ENCODE measurements at regions not wholly inside any gene's neighbourhood (a gene's known extent, or its start where the extent isn't known, plus 50 kb on each side); places are given as distances from the start of the nearest gene placed in this dataset.

DNA sequence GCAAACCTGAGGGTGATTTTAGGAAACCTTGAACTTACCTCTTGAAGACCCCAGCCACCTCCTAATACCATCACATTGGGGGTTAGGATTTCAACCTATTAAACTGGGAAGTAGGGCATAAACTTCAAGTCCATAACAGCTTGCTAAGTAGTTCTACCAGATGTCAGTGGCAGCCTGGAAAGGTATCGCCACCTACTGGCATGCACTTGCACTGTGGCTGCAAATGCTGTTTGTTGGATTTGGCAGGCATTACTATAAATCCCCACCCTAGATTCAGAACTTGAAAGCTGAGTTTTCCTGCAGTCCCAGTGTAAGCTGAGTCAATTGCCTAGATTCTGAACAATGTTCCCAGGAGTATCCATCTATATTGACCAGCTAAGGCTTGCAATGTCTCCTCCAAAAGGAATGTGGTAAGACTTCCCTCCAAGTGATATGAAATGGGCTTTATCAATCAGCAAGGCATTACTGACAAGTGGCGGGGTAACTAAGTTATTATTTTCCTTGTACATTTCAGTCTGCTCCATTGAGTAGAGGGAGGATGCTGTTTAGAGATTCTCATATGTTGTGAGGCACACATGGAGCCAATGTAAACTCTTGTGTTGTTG is 474.5 kb downstream of the PTPRC start:
- no peak for DNase-seq

DNA sequence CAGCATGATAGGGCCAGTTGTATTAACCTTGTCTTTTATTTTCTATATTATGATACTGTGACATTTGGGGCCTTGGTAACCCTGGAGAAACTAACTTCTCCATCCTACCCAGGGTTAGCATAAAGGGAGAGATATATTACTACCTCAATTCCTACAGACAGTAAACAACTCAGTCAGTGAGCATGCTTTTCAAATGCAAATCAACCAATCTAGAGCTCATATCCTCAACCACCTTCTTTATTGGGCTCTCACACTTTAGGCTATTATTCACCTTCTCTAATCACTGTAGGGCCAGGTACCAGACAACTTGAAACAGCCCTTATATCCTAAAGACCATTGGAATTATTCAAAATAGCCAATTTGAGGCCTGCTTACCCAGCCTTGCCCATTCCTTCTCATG is 477.6 kb downstream of the PTPRC start:
- DNase-seq: no peak

DNA sequence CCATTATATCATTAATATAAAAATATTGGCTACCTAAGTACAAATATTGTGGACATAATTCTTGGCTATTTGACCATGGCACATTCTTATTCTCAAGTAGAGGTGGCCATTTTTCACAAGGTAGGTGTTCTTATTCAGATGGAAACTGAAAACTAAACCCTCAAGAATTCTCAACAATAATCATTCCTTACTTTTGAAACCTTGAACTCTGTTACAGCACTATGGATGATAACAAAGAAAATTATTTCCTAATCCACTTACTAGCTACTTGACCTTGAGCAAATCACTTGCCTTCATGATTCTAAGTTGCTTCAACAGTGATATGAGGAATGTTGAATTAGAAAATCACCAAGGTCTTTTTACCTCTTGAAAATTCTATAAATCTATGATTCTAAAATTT is 482.2 kb downstream of the PTPRC start:
- DNase-seq: no peak

DNA sequence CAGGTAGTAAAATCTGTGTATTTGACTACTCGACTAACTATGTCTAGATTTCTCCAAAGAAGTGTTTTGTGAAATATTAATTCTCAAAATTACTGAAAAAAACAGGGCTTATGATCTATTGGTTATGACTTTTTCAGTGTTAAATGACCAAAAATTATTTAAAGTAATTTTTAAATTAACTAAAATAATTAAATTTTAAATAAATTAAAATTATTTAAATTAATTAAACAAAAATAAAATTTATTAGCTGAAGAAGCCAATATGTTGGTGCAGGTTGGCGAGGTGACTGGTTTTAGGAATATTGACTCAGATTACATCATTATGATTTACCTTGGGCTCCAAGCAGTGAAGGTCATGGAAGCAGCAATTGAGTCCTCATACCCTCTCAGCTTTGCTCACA is 483.2 kb downstream of the PTPRC start:
- DNase-seq: no peak

DNA sequence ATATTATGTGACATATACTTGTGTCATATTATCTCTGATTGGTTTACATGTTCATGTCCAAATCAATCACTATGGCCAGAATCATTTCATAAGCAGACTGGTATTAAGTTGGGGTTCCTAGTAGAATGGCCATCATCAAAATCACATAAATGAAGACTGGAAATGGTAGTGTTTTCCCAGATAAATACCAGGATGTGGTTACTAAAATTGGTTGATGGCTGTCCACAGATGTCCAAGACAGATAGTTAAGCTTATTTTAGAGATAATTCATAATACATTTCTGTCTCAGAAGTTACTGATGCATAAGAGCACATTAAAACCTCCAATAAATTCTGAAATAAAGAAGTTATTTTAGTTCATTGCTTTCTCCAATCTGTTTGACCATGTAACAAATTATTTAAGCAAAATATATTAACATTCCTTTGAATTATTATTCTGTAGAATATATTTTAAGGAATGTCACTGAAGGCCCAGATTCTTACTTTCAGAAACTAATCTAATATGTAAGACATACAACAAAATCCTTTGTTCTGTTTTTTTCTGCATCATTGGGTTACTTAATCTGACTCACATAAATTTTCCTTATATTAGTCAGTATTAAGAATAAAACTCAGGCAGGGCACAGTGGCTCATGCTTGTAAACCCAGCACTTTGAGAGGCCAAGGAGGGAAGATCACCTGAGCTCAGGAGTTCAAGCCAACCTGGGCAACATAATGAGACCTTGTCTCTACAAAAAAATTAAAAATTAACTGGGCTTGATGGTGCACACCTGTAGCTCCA is 483.9 kb downstream of the PTPRC start:
- no peak for DNase-seq

DNA sequence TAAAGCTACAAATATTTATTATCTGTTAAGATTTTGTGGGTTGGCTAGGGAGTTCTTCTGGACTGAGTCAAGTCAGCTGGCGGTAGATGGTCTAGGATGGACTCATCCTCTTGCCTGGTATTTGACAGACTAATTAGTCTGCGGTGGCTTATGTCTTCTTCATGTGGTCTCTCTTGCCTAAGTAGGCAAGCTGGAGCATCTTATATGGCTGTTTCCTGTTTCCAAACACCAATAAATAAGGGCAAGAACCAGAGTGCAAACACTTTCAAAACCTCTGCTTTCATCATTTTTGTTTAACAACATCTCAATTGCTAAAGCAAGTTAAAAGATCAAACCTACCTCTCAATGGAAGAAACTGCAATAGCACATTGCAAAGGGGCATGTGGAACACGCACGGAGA is 484.8 kb downstream of the PTPRC start:
- DNase-seq: no peak

DNA sequence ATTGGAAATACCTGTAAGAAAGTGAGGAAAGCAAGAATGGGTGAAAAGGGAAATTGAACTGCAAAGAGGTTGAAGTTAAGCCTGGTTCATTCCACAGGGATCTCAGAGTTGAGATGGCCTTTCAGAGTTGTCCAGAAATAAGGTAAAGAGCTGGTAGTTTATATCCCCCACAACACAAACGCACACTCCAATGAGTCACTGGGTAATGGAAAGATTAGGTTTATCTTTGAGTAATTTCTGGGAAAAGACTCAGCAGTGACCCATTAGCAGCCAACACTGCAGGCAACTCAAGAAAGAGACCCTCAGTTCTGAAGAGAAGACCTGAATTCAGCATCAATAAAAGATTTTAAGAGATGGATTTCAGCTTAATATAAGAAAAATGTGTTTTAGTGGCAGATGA is 485.5 kb downstream of the PTPRC start:
- DNase-seq: no peak

DNA sequence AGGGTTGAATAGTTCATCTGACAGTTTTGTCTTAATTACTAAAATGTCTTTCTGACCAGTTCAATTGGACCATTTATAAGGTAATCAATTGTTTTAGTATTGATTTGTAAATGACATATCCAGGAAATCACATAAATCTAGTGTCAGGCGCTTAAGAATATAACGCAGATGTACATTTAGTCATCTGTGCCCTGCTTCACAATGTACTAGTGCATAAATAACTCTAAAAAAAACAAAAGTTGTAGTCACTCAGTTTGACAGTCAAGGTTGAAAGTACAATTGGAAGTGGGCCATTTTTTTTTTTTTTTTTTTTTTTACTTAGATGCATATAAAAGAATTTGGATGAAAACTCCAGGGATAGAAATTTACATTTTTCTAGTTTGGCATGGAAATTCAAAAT is 490.4 kb downstream of the PTPRC start:
- no peak for DNase-seq

DNA sequence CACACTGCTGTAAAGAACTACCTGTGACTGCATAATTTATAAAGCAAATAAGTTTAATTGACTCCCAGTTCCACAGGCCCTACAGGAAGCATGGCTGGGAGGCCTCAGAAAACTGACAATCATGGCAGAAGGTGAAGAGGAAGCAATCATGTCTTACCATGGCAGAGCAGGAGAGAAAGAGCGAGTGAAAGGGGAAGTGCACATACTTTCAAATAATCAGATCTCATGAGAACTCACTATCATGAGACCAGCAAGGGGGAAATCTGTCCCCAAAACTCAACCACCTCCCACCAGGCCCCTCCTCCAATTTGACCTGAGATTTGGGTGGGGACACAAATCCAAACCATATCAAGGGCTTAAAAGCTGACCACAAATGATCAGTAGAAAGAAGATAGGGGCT is 493.2 kb downstream of the PTPRC start:
- no peak for DNase-seq

DNA sequence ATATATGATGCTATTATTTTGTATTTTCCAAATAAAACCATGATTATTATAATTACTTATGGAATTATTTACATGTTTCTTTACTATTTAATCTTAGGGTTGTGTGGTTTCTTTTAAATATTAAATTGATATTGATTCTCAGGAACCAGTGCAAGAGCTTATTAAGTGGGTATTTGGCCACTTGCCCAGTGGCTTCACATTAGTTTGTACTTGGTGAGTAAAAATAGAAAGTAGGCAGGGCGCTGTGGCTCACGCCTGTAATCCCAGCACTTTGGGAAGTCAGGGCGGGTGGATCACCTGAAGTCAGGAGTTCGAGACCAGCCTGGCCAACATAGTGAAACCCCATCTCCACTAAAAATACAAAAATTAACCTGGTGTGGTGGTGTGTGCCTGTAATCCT is 497.1 kb downstream of the PTPRC start:
- no peak for DNase-seq

DNA sequence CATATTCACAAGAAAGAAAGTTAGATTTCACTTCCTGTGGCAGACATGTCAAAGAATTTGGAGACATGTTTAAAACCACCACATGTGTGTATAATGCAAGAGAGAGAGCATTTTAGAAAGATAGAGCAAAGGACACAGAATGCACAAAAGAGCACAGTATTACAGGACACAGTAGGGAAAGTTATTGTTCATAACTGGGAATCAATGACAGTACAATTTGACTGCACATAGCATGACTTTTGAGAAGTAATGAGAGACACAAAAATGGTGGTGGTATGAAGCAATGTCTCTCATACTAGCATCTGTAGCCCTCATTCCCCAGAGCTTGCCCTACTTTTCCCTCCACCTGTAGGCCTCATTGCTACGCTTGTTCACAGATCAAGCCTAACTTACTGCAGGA is 499.2 kb downstream of the PTPRC start:
- DNase-seq: no peak

DNA sequence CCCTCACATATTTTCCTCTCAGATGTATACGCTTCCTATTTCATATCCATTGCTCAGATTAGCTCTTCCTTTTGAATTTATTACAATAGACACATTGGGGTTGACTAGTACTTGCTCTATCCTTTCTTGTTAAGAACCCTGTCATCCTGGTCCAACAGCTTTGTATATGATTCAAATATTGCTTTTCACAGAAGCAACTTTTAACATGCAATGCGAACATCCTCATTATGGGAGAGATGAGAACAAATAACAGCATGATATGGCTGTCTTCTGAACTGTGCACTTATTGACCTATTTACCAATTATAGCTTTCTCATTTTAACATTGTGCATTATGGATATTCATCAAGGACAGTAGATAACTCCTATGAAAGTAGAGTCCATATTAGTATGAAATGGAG is 510.8 kb downstream of the PTPRC start:
- DNase-seq: no peak

DNA sequence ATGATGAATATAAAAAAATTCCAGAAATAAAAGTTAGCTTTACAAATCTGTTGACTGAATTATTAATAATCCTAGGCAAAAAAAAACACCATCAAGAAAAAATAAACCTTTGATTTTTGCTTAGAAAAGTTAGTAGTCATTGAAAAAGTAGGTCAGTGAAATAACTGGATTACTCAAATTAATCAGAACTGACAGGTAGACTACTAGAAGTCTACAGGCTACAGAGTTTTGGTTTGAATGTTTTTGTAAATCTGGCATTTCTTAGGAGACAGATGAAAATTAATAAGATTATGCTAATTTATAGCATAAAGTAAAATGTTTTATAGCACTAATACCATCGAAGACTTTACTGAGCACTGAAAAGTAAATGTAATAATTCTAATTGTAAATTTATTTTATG is 511.9 kb downstream of the PTPRC start:
- DNase-seq: no peak

DNA sequence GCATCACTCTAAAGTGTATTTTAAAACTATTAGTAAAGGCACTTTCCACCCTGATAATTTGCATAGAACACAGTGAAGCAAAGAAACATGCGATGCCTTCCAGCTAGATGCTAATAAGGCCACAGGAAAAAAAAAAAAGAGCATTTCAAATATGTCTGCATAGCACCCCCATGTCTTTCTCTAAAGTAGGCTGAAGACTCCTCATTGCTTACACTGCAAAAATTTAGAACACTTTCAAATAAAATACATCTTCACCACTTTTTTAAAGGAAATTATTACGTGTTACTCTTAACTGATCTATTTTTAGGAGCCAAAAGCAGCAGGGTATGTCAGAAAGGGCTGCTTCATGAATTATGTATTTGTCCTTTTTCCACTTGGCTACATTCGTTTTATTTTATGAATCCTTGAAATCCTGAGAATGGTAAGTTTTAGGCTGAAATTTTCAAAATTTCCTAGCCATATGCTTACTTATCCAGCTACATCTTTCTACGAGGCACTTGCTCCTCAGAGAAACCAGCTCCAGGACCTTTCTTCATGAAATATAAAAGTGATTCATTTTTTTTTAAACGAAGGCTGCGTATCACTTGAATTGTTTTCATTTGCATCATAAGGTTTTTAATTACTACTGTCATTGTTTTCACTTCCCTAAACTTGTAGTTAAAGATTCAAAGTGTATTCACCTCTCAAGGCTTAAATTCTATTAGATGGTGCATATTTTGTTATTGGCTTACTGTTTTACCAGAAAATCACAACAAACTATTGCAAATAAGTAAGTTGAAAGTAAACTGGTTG is 513.0 kb downstream of the PTPRC start:
- no peak for DNase-seq

DNA sequence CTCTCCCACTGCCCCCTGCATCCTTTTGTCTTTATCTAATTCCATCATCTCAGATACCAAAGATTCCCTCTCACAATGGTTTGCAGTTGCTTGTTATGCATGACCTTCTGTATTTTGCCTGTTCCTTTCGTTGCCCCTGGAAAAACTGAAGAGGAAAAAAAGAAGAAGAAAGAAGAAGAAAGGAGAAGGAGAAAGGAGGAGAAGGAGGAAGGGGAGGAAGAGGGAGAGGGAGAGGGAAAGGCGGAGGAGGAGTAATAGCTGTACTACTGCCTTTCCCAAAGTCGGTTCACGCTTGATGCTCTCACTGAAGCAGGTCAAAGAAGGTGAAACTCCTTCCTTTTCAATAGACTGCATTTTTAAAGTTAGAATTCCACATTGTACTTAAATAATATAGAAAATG is 513.8 kb downstream of the PTPRC start:
- no peak for DNase-seq

DNA sequence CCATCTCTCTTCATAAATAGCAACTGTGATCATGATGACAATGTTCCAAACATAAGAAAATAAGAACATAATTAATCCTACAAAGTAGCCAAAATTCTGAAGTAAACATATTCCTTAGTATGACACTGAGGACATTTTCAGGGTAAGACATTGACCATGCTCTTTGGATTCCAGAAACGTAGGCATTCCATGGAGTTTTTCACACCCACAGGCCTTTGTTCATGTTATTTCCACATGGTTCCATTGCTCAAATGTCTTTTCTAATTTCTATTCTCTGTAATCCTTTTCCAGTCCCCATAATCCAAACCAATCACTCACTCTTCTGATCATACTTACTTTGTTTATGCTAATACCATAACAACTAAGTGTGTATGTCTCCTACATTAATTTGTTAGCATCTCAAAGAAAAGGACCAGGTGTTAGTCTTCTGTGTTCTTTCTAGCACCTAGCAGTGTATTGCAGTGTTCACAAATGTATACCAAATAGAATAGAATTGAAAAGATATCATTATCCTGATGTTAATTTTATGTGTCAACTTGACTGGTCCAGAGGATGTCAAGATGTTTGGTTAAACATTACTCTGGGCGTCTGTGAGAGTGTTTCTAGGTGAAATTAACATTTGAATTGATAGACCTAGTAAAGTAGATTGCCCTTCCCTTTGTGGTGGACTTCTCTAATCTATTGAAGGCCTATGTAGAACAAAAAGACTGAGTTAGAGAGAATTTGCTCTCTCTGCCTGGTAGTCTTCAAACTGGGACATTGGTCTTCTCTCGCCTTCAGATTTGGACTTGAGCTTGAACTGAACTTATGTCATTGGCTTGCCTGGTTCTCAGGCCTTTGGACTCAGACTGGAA is 516.6 kb downstream of the PTPRC start:
- DNase-seq: no peak

DNA sequence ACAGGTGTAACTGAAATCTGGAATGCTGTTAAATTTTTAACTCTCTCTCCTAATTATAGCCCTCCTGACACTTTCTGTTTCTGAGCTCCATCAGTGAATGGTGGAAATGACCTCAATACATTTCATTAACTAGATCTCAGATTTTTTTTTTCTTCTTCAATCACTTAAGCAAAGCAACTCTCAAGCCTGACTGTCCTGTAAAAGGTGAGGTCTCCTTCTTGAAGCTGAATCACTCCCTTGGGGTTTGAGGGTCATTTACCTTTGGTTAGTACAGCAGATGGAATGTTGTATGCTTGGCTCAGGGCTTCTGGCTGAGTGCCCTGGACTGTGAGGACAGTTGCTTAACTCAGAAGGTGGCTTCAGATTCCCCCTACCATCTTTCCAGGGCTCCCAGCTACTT is 518.7 kb downstream of the PTPRC start:
- no peak for DNase-seq

DNA sequence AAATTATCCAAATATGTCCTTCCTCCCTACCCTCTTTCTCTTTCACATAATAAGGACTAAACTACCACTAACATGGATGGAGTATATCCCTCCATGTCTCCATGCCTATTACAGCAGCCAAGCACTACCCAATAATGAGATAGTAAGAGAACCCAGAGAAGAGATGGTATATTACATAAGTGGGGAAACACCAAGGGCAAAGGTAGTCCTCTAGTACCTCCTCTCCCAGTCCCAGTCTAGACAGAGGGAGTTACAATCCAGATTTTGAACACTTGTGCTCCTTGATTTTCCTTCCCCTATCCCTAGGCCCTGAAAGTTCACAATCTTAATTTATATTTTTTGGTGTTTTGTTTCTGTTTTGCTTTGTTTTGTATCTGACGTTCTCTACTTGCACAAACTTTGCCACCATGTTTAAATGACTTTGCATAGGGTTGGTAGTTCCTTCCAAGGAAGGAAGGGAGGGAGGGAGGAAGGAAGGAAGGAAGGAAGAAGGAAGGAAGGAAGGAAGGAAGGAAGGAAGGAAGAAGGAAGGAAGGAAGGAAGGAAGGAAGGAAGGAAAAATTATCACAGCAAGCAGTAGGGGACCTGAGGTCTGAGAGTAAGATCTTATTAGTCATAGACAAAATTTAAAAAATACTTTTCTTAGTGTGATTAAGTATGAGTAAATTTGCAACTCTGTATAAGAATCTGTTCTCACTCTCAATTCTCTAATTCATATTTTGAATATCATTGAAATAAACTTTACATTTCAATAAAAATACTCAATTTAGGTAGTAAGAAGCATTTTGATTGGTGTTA is 521.9 kb downstream of the PTPRC start:
- DNase-seq: no peak

DNA sequence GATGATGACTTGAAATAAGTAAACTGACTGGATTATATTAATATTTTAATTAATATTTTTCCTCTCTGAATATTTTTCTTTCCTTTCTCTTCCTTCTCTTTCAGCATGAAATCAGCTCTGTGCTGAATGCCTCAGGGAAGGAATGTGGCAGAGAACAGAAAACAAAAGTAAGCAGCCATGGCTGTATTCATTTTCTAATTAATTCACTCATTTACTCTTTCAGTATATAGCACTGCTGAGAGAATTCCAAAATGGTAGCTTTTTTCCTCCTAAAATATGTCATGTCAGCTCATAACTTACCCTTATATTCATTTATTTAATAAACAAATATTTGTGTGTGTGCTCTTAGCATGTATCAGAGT is 522.5 kb downstream of the PTPRC start:
- no peak for DNase-seq

DNA sequence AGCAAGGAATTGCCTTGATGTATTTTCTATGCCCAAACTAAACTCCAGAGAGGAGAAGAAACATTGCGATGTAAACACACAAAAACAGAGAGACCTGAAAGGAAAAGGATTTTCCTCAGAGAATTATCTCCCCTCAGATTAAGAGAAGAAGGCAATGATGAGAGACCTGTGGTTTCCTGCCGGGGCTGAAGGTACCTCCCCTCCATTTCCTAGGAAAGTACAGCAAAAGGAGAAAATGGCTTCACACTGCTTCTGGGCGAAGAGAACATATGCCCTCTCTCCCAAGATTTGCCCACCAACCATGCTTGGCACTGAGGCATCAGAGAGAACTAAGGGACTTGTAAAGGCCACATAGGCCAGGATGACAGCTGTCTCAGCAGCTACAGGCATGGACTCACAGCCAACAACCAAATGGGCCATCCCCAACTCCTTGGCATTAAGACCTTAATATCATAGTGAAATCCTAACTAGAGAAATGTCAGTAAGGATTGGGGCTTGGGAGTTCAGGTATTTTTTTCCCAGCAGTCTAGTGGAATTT is 523.0 kb downstream of the PTPRC start:
- no peak for DNase-seq

DNA sequence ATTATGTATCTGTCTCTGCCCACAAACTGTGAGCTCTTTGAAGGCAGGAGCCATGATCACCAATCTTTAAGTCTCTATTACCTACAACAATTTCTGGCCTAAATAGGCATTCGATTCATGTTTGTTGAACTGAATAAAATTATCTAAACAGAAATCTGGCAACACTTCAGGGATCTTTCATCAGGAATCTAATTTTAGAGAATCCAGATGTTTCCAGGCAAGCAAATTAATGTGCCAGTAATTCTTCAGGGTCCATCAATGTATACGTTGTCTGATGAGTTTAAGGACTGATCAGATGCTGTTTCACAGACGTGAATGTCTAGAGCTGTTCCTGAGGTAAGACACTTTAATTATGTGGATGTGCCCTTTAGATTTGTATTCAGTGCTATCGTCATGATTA is 524.4 kb downstream of the PTPRC start:
- DNase-seq: no peak

DNA sequence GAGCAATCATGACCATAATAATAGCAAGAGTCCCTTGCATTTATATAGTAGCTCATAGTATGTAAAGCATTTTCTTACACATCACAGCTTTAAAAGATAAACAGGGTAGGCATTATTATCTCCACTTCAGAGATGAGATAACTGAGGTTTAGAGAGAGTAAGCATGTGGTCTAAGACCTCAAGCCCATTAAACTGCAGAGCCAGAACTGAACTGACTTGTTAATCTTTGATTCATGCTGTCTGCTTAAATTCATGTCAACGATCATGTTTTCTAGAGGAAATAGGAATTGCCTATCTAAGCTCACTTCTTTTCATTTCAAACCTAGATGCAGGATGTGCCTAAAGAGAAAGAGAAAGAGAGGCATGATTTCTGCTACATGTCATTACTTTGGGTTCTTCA is 524.8 kb downstream of the PTPRC start:
- no peak for DNase-seq
